Activated CD4-positive, alpha-beta T cell treated with anti-CD3 and anti-CD28 coated beads, Interleukin-2, amount 50 U/mL, for 16 hours (primary cell): ENCODE measurements at regions not wholly inside any gene's neighbourhood (a gene's known extent, or its start where the extent isn't known, plus 50 kb on each side); places are given as distances from the start of the nearest gene placed in this dataset.
"Not testable (repeated sequence)": the region's sequence is repeated elsewhere in the genome, so short reads cannot be mapped to it uniquely, and the experiment has no call there.

Experiments used
- DNase-seq: peaks from one replicate; pipeline ENCODE4 v3.0.0-alpha.2; 2020

DNA sequence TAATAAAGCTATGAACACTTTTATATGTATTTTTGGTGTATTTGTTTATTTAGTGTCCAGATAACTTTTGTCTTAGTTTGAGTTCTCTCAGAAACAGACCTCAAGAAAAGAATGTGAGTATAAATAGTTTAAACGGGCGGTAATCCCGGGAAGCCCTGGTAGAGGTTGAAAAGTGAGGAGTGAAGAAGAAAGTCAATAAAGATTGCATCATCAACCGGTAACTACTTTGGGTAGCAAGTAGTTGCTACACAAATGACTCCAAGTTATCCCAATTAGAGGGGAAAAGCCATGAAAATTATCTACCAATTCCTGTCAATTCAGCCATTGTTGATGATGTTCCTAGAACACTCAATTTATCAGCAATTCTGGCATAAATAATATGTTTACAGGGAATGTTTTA, 870.3 kb upstream of the RAG2 start:
- no peak for DNase-seq

DNA sequence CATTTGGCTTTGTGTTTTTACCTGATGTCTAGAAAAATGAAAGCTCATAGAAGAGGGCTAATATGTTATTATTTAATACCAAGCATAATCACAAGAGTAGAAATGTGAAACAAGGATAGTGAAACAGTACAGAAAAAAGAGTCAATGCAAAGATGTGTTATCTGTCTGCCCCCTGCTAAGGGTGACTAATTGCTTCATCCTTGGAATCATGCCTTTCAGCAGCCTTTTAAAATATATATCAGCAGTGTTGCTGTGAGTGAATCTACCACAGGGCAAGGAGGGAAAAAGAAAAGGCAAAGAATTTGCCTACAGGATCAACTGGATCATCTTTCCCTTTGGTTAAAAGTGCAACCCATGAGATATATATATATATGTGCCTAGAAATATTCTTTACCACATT, 867.2 kb upstream of the RAG2 start:
- no peak for DNase-seq

DNA sequence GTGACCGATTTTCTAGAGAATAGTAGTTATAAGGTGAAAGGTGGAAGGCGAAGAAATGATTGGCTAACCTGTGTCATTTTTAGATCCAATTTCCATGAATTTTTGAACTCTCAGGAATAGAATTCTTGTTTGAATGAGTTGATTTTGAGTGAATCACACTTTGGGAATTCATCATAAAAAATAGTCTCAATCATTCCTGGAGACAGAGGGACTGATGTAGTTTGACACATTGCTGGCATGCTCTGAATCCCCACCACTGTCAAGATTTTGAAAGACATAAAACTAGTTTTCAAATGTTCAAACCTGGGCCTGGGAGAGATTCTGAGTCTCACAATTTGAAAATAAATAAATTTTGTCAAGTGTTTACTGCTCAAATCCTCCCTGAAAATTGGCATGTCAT, 861.4 kb upstream of the RAG2 start:
- no peak for DNase-seq

DNA sequence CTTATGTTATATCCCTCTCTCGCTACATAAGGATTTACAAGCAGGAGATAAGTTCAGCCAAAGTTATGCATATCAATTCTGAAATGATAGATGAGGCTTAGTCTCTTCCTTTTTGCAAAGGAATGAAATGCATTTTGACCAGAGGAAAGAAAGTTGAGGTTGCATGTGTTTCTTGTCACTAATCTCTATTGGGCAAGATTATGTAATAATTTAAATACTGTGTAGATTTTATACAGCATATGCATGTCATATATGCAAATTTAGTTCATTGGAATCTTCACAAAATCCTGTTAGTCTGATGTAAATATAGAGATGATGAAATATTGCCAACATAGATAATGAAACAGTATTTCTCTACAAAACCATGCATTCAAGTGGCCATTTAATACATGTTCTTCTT, 858.7 kb upstream of the RAG2 start:
- DNase-seq, result no peak

DNA sequence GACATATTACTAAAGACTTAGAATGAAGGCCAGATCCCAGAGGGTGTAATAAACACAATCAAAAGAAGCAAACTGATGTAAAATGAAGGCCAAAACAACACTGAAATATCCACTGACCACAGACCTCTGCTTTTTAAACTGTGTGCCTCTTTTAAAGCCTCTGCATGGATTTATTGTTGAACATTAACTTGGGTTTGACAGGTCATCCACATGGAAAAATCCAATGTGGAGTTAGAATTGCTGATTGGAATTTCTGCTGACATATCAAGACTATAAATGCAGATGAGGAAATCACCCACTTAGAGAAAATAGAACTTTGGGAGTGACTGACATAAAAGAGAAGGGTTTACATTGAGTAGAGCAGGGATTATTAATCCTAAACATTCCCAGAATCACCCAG, 853.9 kb upstream of the RAG2 start:
- no peak for DNase-seq

DNA sequence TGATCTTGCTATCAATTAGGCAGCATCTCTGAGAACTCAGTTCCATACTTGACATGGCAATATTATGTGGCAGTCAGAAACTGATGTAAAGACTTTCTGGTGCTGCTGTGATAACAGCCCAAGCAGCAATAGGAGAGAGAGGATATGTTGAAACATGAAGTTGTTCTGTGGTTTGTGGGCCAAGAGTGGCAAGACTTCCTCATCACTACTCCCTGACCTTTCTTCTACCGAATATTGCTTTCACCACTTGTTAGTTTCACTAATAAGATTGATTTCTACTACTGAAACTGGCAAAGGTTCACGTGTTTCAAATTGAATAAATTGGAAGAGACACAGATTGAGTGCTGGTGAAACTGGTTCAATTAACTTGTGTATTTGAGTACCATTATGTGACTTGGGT, 852.6 kb upstream of the RAG2 start:
- DNase-seq, result peak; percentile 15

DNA sequence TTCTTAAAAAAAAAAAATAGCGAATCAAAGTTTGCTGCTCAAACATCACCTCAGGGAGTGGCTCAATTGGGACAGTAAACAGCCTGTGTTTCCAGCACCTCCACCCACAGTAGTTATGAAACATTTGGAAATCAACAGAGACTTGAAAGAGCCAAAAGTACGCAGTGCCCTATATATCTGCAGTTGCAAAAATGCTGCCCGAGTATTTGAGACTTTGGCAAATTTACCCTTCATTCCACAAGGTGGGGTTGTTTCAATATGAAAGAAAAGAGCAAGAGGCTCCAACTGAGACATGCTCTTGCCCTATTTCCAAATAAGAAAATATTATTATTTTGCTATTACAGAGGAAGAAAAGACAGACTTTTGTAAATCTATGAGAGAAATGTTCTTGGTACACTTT, 851.1 kb upstream of the RAG2 start:
- DNase-seq, result no peak

DNA sequence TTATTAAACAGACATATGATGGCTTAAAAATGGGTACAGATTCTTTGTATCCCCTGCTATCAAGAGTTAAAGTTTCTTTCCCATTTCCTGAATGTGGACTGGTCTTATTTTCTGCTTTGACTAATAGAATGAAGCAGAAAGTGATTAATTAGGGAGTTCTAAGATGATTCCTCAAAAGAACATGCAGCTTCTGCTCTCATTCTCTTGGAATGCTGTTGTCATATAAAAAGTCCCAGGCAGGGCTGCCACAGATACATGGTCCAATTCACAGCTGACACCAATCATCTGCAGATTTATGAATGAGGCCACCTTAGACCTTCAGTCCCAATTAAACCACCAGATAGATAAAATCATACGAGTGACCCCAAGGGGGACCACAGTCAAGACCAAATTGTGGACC, 844.5 kb upstream of the RAG2 start:
- no peak for DNase-seq

DNA sequence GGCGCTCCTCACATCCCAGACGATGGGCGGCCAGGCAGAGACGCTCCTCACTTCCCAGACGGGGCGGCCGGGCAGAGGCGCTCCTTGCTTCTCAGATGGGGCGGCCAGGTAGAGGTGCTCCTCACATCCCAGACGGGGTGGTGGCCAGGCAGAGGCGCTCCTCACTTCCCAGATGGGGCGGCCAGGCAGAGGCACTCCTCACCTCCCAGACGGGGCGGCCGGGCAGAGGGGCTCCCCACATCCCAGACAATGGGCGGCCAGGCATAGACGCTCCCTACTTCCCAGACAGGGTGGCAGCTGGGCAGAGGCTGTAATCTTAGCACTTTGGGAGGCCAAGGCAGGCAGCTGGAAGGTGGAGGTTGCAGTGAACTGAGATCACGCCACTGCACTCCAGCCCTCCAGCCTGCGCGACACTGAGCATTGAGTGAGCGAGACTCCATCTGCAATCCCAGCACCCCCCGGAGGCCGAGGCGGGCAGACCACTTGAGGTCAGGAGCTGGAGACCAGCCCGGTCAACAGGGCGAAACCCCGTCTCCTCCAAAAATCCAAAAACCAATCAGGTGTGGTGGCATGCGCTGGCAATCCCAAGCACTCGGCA, 833.7 kb upstream of the RAG2 start:
- not testable (repeated sequence) for DNase-seq

DNA sequence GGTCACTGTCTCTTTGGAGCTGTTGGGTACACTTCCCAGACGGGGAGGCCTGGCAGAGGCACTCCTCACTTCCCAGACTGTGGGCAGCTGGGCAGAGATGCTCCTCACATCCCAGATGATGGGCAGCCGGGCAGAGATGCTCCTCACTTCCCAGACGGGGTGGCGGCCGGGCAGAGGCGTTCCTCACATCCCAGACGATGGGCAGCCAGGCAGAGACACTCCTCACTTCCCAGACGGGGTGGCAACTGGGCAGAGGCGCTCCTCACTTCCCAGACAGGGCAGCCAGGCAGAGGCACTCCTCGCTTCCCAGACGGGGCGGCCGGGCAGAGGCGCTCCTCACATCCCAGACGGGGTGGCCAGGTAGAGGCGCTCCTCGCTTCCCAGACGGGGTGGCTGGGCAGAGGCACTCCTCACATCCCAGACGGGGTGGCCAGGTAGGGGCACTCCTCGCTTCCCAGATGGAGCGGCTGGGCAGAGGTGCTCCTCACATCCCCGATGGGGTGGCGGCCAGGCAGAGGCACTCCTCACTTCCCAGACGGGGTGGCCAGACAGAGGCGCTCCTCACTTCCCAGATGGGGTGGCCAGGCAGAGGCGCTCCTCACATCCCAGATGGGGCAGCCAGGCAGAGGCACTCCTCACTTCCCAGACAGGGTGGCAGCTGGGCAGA, 833.1 kb upstream of the RAG2 start:
- not testable (repeated sequence) for DNase-seq

DNA sequence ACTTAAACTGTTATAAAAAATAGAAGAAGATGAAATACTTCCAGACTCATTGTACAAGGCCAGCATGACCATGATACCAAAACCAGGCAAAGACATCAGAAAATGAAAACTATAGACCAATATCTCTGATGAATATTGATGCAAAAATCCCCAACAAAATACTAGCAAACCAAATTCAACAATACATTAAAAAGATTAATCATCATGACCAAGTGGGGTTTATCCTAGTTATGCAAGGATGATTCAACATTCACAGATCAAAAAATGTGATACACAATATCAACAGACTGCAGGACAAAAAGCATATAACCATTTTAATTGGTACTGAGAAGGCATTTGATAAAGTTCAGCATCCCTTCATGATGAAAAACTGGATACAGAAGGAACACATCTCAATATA, 824.5 kb upstream of the RAG2 start:
- DNase-seq, result no peak

DNA sequence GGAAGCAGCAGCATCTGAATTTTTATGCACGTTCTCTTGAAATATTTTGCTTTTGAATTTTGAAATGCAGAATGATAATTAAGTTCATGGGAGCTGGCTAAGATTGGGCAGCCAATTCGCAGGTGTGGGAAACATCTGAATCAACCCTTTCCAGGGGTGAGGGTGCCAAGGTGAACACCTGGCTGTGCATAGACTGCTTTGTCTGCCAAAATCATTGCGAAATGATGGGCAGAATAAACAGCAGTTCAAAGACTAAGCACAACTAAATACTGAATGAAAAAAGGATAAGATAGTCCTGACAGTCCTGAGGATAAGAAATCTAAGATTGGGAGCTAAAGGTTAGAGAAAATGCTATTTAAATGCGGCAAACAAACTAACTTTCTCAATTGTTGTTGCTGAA, 813.3 kb upstream of the RAG2 start:
- DNase-seq, result no peak

DNA sequence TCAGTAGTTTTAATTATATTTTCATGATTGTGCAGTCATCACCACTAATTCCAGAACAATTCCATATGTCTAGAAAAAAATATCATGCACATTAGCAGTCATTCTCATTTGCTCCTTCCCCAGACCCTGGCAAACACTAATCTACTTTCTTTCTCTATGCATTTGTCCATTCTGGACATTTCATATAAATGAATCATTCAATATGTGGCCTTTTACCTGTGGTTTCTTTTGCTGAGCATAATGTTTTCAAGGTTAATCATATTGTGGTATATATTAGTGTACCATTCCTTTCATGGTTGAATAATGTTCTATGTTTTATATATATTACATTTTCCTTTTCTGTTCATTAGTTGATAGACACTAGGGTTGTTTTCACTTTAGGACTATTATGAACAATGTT, 811.1 kb upstream of the RAG2 start:
- no peak for DNase-seq

DNA sequence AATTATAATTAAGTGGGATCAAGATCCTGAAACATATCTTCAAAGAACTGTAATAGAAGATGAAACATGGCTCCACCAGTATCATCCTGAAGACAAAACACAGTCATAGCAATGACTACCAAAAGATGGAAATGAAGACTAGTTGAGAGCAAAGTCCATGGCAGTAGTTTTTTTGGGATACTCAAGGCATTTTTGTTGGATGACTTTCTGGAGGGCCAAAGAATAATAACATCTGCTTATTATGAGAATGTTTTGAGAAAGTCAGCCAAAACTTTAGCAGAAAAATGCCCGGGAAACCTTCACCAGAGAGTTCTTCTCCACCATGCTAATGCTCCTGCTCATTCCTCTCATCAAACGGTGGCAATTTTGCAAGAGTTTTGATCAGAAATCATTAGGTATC, 809.4 kb upstream of the RAG2 start:
- no peak for DNase-seq

DNA sequence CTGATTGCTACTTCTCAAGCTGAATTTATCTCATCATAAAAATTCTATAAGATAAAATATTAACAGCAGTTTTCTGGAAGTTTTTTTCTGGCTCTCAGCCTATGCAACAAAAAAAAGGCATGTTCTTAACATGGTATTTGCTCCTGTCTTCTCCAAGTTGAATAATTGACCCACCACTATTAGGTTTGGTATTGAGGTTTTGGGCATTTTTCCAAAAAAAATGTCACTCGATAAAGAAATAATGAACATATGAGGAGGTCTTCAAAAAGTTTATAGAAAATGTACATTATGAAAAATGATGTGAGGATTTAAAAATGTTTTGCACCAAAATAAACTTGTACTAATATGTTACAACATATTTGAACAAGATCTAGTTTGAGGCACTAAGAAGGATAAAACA, 808.6 kb upstream of the RAG2 start:
- DNase-seq, result no peak

DNA sequence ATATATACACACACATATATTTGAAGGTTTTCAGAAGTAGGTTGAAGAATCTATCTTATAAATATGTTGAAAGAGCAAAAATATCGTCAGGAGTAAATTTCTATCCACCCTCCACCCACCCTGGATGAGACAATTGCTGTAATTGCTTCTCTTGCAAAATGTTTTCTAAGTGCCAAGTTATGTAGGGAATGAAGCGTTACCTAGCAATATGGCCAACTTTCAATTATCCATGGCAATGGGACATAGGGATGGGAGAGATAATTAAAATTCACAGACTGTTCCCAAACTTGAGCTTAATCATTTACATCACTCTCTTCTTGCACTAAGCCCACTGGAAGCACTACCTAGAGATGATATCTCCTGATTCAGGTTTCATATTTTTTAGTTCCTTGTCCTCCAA, 806.2 kb upstream of the RAG2 start:
- no peak for DNase-seq

DNA sequence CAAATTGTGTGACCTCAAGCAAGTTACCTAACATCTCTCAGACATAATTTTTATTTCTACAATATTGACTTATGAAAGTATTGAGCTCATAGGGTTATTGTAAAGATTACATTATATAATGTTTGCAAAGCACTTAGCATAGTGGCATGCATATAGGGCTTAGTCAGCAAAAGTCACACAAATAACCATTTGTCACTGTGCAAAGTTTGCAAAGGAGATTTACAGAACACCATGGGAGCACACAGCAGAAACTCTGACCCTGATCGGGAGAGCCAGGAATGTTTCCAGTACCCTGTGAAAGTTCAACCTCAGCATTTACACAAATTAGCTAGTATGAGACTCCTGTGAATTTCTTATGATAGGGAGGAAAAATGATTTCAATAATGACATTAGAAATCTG, 804.6 kb upstream of the RAG2 start:
- no peak for DNase-seq

DNA sequence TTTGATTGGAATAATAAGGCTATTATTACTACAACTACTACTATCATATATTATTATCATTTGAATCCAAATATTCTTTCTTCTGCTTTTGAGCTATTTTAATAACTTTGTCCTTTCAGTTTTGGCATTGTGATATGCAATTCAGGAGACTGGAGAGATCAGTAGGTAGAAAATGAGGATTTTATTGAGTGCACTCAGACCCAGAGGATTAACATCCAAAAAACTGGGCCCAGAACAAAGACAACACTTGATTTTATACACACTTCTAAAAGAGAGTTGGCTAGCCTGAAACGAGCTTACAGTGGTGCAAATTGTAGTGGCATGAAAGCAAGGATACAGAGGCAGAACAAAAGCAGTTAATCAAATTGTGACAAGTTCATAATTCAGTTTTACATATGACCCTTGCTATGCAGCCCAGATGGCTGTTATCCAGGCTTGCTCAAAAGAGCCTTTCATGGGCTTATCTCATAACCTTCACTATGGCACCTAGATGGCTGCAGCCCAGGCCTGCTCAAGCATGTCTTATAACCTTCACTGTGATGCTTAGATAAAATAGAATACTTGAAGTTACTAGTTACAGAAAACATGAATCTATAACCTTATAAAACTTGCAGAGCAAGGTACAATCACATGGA, 796.3 kb upstream of the RAG2 start:
- DNase-seq, result no peak

DNA sequence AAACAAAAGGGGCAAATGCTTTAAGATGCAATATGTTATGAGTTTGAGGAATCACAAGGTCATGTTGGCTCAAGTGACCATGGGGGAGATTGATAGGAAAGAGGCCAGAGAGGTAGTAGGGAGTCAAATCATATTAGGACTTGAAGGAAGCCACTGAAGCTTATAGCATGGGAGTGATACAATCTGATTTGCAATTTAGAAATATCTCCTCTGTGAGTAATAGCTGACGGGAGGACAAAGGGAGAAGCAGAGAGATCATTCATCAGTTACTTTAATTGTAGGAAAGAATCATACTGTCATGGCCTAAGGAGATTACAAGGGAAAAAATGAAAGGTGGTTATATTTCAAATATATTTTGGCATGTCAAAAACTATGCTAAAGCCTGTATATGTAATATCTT, 793.6 kb upstream of the RAG2 start:
- no peak for DNase-seq

DNA sequence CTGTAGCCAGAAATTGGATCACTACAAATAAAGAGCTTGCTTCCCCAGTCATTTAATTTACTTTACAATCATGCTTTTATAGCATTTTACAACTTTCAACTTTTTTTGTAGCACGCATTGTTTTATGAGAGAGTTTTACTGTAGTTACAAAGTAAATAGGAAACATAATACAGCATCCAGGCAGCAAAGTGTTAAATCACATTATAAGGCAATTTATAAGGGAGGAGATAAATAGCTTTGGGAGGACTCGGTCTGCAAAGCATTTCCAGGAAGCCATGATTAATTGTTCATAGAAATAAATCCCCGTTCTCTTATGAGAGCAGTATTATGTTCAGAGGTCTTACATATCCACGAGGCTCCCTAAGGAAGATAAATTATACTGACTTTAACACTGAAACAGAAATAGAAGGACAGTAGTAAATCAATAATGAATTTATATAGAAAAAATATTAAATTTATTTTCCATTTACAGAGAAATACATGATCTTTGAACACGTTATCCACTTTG, 792.6 kb upstream of the RAG2 start:
- no peak for DNase-seq

DNA sequence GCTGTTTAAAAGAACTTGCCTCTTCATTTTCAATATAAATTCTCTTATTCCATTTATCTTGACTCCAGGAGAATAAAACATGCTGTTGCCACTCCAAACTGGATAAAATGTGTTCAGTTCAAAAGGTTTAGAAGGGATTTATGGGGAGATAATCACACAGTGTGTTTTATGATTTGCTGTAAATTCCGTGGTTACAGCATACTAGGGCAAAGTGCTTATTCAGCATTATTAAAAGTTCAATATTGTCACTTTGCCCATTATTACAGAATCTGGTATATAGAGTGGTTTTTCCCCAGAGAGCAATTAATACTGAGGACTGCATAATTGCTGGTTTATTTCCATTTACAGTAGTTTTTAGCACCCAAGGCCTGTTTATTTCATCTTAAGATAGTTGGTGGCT, 780.9 kb upstream of the RAG2 start:
- no peak for DNase-seq

DNA sequence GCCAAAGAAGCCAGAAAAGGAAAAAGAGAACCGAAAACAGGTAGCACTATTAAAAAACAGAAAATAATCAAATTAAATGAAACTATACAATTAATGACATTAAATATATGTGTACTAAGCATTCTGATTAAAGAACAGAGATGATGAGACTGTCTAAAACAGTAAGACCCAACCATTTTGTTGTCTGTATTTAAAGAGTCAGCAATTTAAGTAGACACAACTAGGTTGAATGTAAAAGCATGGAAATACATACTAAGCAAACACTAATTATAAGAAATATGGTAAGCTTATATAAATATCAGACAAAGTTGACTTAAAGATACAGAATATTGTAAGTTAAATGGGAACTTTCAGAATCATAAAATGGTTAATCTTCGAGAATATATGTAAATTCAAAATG, 774.6 kb upstream of the RAG2 start:
- DNase-seq, result no peak

DNA sequence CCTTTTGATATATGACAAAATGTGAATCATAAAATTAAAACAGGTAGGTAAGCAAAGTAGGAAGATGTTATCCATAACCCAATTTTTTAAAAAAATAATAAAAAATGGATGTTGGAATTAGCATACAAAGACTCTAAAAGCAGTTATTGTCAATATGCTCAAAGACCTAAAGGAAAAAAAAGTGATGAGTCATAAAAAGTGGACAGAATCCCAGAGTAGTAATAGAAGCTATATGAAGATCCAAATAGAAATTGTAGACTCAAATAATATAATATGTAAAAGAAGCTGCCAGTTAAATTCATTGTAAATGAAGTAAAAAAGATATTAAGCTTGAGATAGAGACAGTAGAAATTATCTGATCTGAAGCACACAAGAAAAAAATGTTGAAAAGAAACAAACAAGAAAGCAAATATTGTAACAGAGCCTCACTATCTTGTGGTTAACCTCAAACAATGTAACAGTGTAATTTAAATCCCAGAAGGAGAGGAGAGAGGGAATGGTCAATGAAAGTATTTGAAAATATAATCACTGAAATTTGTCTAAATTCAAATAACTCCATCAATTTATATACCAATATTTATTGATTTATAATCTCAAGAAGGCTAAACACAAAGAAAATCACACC, 773.4 kb upstream of the RAG2 start:
- no peak for DNase-seq

DNA sequence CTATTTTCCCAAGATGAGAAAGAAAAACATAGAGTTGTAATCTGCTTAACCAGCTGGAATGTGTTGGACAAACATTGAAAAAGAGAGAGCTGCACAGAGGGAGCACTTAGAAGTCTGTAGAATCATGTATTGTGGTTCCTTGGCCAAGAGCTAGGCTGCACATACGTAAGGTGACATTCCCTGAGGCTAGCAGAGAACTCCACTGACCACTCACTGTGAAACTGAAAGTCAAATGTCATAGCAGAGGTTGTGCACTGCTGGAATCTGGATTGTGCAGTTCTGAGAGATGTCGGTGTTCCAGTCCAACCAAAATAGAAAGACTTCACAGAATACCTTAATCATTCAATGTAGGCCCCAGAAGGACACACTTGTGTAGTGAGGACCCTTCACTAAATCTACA, 772.8 kb upstream of the RAG2 start:
- DNase-seq, result no peak
